ENCODE measurements at regions not wholly inside any gene's neighbourhood (a gene's known extent, or its start where the extent isn't known, plus 50 kb on each side); places are given as distances from the start of the nearest gene placed in this dataset.
A peak's percentile ranks its signal among the peaks of the same experiment; 100 is the strongest.

GRCh38 chr6:86453232-86453631 is 484.1 kb upstream of the HTR1E start (continued):
- TF ChIP-seq ZNF570 (CRISPR knock-in tag; IDR thresholded peaks at IDR 0.05; ENCODE audit: borderline replicate concordance) (no peak), PREB (CRISPR knock-in tag; IDR thresholded peaks at IDR 0.05) (no peak), FOXO1 (CRISPR knock-in tag; IDR thresholded peaks at IDR 0.05) (no peak), SALL1 (CRISPR knock-in tag; IDR thresholded peaks at IDR 0.05) (no peak), ZNF441 (CRISPR knock-in tag; IDR thresholded peaks at IDR 0.05; ENCODE audit: borderline replicate concordance) (no peak)

GRCh38 chr6:86448398-86448797 is 488.9 kb upstream of the HTR1E start:
- ChIA-PET CTCF (ENCODE audit: low intra/inter-chr PET ratio, low total read pairs) (no interaction called here), POLR2A (no interaction called here)
- FAIRE-seq: no peak
- no peak for DNase-seq (ENCODE audit: low spot score)
- ATAC-seq: no peak
- no peak overlapping the region for H2AFZ ChIP-seq (ENCODE audit: low read length)
- in situ Hi-C loops (cut with HindIII; ENCODE audit: extremely low pct_ligation_motif_present, low pct_unique_long_range_greater_than_20kb) (no loop called here), intact Hi-C loops (cut with micrococcal nuclease; ENCODE audit: unreplicated experiment) (no loop called here)
- BruUV-seq (replicated peaks): no TSS peak
- H3K4me2 ChIP-seq (ENCODE audit: low read depth, low read length): no peak overlapping the region
- peaks cover 35% of the 10 kb centered on the region for H3K9me3 ChIP-seq (ENCODE audit: low read length)
- no peak overlapping the region for H3K4me3 ChIP-seq (replicated peaks in 1 of 3; ENCODE audit: insufficient read depth in 1 of 3, low read depth in 2 of 3, low read length in 3 of 3)
- no peaks in the 10 kb centered on the region for H3K27me3 ChIP-seq (ENCODE audit: control insufficient read depth in 1 of 2, insufficient read depth in 2 of 2, low read length in 2 of 2)
- no peak overlapping the region for H3K27ac ChIP-seq (ENCODE audit: extremely low read length, insufficient read depth, low read length)
- H4K20me1 ChIP-seq (ENCODE audit: insufficient read depth, low read length): no peaks in the 10 kb centered on the region
- no peak overlapping the region for H3K9ac ChIP-seq (ENCODE audit: insufficient read depth, low read depth, low read length)
- H3K36me3 ChIP-seq (replicated peaks in 1 of 2; ENCODE audit: control insufficient read depth in 1 of 2, insufficient read depth in 2 of 2, low read length in 2 of 2): no peaks in the 10 kb centered on the region
- no peaks in the 10 kb centered on the region for H3K4me1 ChIP-seq (ENCODE audit: insufficient read depth, low read length)
- TF ChIP-seq CREB1 (IDR thresholded peaks at IDR 0.05) (peak; percentile 60; the same call in 1 of the 2 replicates), CREB1 (CRISPR knock-in tag; IDR thresholded peaks at IDR 0.05) (no peak), ZFP91 (CRISPR knock-in tag; IDR thresholded peaks at IDR 0.05; ENCODE audit: borderline replicate concordance) (no peak)
- H3K79me2 ChIP-seq (ENCODE audit: insufficient read depth, low read length): no peaks in the 10 kb centered on the region
- WGBS (ENCODE audit: low lambda C conversion rate): 5% methylated on average over 2 of the region's 2 CpGs
